A549 (cell line): ENCODE measurements at regions not wholly inside any gene's neighbourhood (a gene's known extent, or its start where the extent isn't known, plus 50 kb on each side); places are given as distances from the start of the nearest gene placed in this dataset.
A peak's percentile ranks its signal among the peaks of the same experiment; 100 is the strongest.

Experiments
- ATAC-seq, 2 experiments: fragments of 200-7000 bp in 1 of 2; fragments of >200 bp in 1 of 2; cut with Nextera tagmentation in 1 of 2; cut with Tn5 transposase in 1 of 2; 3 replicates each; pipeline versions ENCODE4 v1.8.0 to v1.9.1; 2018 to 2020; ENCODE audit warnings: mild to moderate bottlenecking in 1 of 2, moderate library complexity in 1 of 2
- CTCF ChIA-PET: fragments of 300-600 bp; sonication (Branson Sonifier 250); formaldehyde crosslinking; extraction: SDS; loops from one replicate; lab custom pipeline; 2021; ENCODE audit warnings: antibody characterized with exemption, inconsistent platforms; lab: Yijun Ruan, JAX
- POLR2A ChIA-PET: fragments of 350-600 bp; formaldehyde crosslinking; extraction: SDS; loops from one replicate; lab custom pipeline; 2021; ENCODE audit warnings: antibody characterized with exemption, inconsistent platforms; lab: Yijun Ruan, JAX
- DNase-seq, 2 experiments: peaks; one replicate each; pipeline versions ENCODE4 v3.0.0 to v3.0.0-alpha.2; 2011 to 2016; ENCODE audit warnings: low read depth in 1 of 2, low spot score in 1 of 2
- FAIRE-seq: peaks from 2 replicates; lab custom pipeline; 2011; peaks lifted over from hg19 to GRCh38; lab: Jason Lieb, UNC
- H3K27ac ChIP-seq, 2 experiments: fragments of >200 bp; sonication (Bioruptor Twin); formaldehyde crosslinking; 3 replicates each; pipeline ENCODE4 v1.5.1; 2016 to 2017
- H3K4me1 ChIP-seq: fragments of >200 bp; sonication (Bioruptor Twin); formaldehyde crosslinking; 3 replicates; pipeline ENCODE4 v1.6.1; 2016
- H3K4me2 ChIP-seq: fragments of >200 bp; sonication (Bioruptor Twin); formaldehyde crosslinking; 3 replicates; pipeline ENCODE4 v1.6.1; 2016
- H3K4me3 ChIP-seq: fragments of >200 bp; sonication (Bioruptor Twin); formaldehyde crosslinking; 3 replicates; pipeline ENCODE4 v1.5.1; 2016
- H3K9me3 ChIP-seq: fragments of >200 bp; sonication (Bioruptor Twin); formaldehyde crosslinking; 3 replicates; pipeline ENCODE4 v1.6.1; 2016
- BCL3 ChIP-seq: fragments of >200 bp; sonication (Bioruptor Twin); formaldehyde crosslinking; IDR thresholded peaks from 3 replicates; pipeline ENCODE4 v1.6.1; 2016
- CEBPB ChIP-seq, 2 experiments: fragments of >200 bp in 1 of 2; sonication (Bioruptor Twin) in 1 of 2; formaldehyde crosslinking in 1 of 2; IDR thresholded peaks; 2 replicates each; pipeline ENCODE4 v1.6.1; 2012 to 2016
- CHD2 ChIP-seq: fragments of 150-350 bp; IDR thresholded peaks from 2 replicates; pipeline ENCODE4 v1.6.1; 2014; ENCODE audit warnings: low read length; ENCODE audit not compliant: partially characterized antibody
- CHD4 ChIP-seq: fragments of 200-600 bp; sonication (generic); IDR thresholded peaks from 2 replicates; pipeline ENCODE4 v1.6.1; 2016; ENCODE audit warnings: antibody characterized with exemption, mild to moderate bottlenecking, borderline replicate concordance
- E2F6 ChIP-seq: IDR thresholded peaks from 2 replicates; pipeline ENCODE4 v1.6.1; 2012; ENCODE audit warnings: low read depth, borderline replicate concordance
- ELK1 ChIP-seq: fragments of 150-350 bp; IDR thresholded peaks from 2 replicates; pipeline ENCODE4 v1.6.1; 2014; ENCODE audit warnings: low read depth, mild to moderate bottlenecking, low read length
- FOSB ChIP-seq: fragments of 250-450 bp; sonication (Bioruptor Pico); IDR thresholded peaks from 2 replicates; pipeline ENCODE4 v1.5.0; 2020; ENCODE audit warnings: mild to moderate bottlenecking, moderate library complexity
- FOSL2 ChIP-seq, 2 experiments: fragments of 450-650 bp in 1 of 2; fragments of >200 bp in 1 of 2; sonication (Bioruptor Twin) in 1 of 2; formaldehyde crosslinking; IDR thresholded peaks; 2 replicates each; pipeline versions ENCODE4 v1.5.0 to v1.6.1; 2016 to 2020; ENCODE audit warnings: mild to moderate bottlenecking in 1 of 2, moderate library complexity in 1 of 2
- FOXS1 ChIP-seq: fragments of 250-450 bp; sonication (Bioruptor Pico); IDR thresholded peaks from 2 replicates; pipeline ENCODE4 v1.5.0; 2020; ENCODE audit warnings: mild to moderate bottlenecking, moderate library complexity
- GATA3 ChIP-seq: IDR thresholded peaks from 2 replicates; pipeline ENCODE4 v1.6.1; 2012; ENCODE audit warnings: borderline replicate concordance
- HEYL ChIP-seq: fragments of 250-450 bp; sonication (Bioruptor Pico); IDR thresholded peaks from 2 replicates; pipeline ENCODE4 v1.8.0; 2021; ENCODE audit warnings: mild to moderate bottlenecking, moderate library complexity
- HMGXB4 ChIP-seq: fragments of 250-450 bp; sonication (Bioruptor Pico); IDR thresholded peaks from 2 replicates; pipeline ENCODE4 v1.5.0; 2021; ENCODE audit warnings: mild to moderate bottlenecking, moderate library complexity, borderline replicate concordance
- HOXA7 ChIP-seq: fragments of 250-450 bp; sonication (Bioruptor Pico); IDR thresholded peaks from 2 replicates; pipeline ENCODE4 v1.5.0; 2020; ENCODE audit warnings: mild to moderate bottlenecking, moderate library complexity
- HOXB5 ChIP-seq: fragments of 250-450 bp; sonication (Bioruptor Pico); IDR thresholded peaks from 2 replicates; pipeline ENCODE4 v1.5.0; 2020; ENCODE audit warnings: mild to moderate bottlenecking, moderate library complexity
- JUN ChIP-seq, 2 experiments: fragments of >200 bp; sonication (Bioruptor Twin); formaldehyde crosslinking; IDR thresholded peaks; 2 replicates in 1 of 2; 3 replicates in 1 of 2; pipeline ENCODE4 v1.6.1; 2016 to 2017
- JUNB ChIP-seq: fragments of >200 bp; sonication (Bioruptor Twin); formaldehyde crosslinking; IDR thresholded peaks from 2 replicates; pipeline ENCODE4 v1.6.1; 2016
- KDM5A ChIP-seq: fragments of 200-600 bp; sonication (generic); IDR thresholded peaks from 2 replicates; pipeline ENCODE4 v1.6.1; 2016; ENCODE audit warnings: antibody characterized with exemption, mild to moderate bottlenecking
- MAFK ChIP-seq: fragments of 450-650 bp; IDR thresholded peaks from 2 replicates; pipeline ENCODE4 v1.6.1; 2014; ENCODE audit not compliant: partially characterized antibody
- MAZ ChIP-seq: fragments of 150-350 bp; IDR thresholded peaks from 2 replicates; pipeline ENCODE4 v1.6.1; 2014; ENCODE audit warnings: antibody characterized with exemption, low read depth, low read length, borderline replicate concordance
- MYC ChIP-seq: IDR thresholded peaks from 2 replicates; pipeline ENCODE4 v1.6.1; 2012; ENCODE audit warnings: mild to moderate bottlenecking, inconsistent platforms, low read length, improper control_type of control experiment, borderline replicate concordance
- PHF8 ChIP-seq: fragments of 200-600 bp; sonication (generic); IDR thresholded peaks from 2 replicates; pipeline ENCODE4 v1.6.1; 2016; ENCODE audit warnings: low read depth, mild to moderate bottlenecking, antibody characterized with exemption, moderate library complexity, borderline replicate concordance
- POLR2A ChIP-seq: IDR thresholded peaks from 2 replicates; pipeline ENCODE4 v1.6.1; 2012; ENCODE audit warnings: mild to moderate bottlenecking, low read length
- POLR2AphosphoS2 ChIP-seq: conservative IDR thresholded peaks from 2 replicates; pipeline ENCODE4 v1.6.1; 2012; ENCODE audit warnings: low read length, improper control_type of control experiment, inconsistent platforms
- RARB ChIP-seq: fragments of 250-450 bp; sonication (Bioruptor Pico); IDR thresholded peaks from 2 replicates; pipeline ENCODE4 v1.8.0; 2021; ENCODE audit warnings: mild to moderate bottlenecking, moderate library complexity
- RCOR1 ChIP-seq: fragments of 150-350 bp; IDR thresholded peaks from 2 replicates; pipeline ENCODE4 v1.6.1; 2014; ENCODE audit warnings: antibody characterized with exemption, low read length, low read depth
- RNF2 ChIP-seq: fragments of 200-600 bp; sonication (generic); IDR thresholded peaks from 2 replicates; pipeline ENCODE4 v1.6.1; 2016; ENCODE audit warnings: low read depth, mild to moderate bottlenecking, antibody characterized with exemption, moderate library complexity, borderline replicate concordance
- SMC3 ChIP-seq: fragments of >200 bp; sonication (Bioruptor Twin); formaldehyde crosslinking; IDR thresholded peaks from 3 replicates; pipeline ENCODE4 v1.6.1; 2018; ENCODE audit warnings: inconsistent platforms
- TP53 ChIP-seq: fragments of 250-450 bp; sonication (Bioruptor Pico); IDR thresholded peaks from 2 replicates; pipeline ENCODE4 v1.5.0; 2021; ENCODE audit warnings: mild to moderate bottlenecking, moderate library complexity
- ZC3H11A ChIP-seq: fragments of 450-650 bp; IDR thresholded peaks from 2 replicates; pipeline ENCODE4 v1.6.1; 2014; ENCODE audit warnings: antibody characterized with exemption, mild to moderate bottlenecking
- ZSCAN20 ChIP-seq: fragments of 250-450 bp; sonication (Bioruptor Pico); IDR thresholded peaks from 2 replicates; pipeline ENCODE4 v1.8.0; 2022; ENCODE audit warnings: mild to moderate bottlenecking, moderate library complexity
- WGBS: methylation state at CpG from one replicate; pipeline ENCODE4 v1.1.6; 2017; ENCODE audit errors: missing lambda C conversion rate; 5-methylcytosine and 5-hydroxymethylcytosine counted together
- TF ChIP-seq, protein P1 (sequence below): fragments of >200 bp; sonication (Bioruptor Twin); formaldehyde crosslinking; IDR thresholded peaks from 2 replicates; pipeline ENCODE4 v1.6.1; 2016
- TF ChIP-seq, protein P2 (sequence below): fragments of >200 bp; sonication (Bioruptor Twin); formaldehyde crosslinking; IDR thresholded peaks from 3 replicates; pipeline ENCODE4 v1.5.1; 2016

DNA sequence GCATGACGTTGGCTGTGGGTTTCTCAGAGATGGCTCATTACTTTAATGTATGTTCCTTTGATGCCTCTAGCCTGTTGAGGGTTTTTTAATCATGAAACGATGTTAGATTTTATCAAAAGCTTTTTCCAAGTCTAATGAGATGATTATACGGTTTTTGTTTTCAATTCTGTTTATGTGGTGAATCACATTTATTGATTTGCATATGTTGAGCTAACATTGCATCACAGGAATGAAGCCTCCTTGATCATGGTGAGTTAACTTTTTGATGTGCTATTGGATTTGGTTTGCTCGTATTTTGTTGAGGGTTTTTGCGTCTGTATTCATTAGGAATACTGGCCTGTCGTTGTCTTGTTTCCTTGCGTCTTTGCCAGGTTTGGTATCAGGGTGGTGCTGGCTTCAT, 52.3 kb upstream of the PTPN12 start:
- Histone ChIP-seq H3K9me3 (no peaks in the 10 kb centered on the region), H3K4me1 (peaks cover 38% of the 10 kb centered on the region), H3K27ac (peak overlapping the region; percentile 64; a peak in 5 of 6 replicates), H3K4me2 (no peak overlapping the region), H3K4me3 (no peak overlapping the region)
- 74% methylated on average over 7 of the region's 7 CpGs for whole genome bisulfite sequencing
- ATAC-seq (no peak), DNase-seq (no peak), FAIRE-seq (no peak)
- TF ChIP-seq ZC3H11A: no peak
- TF ChIP-seq PHF8: no peak
- TF ChIP-seq TP53 (CRISPR knock-in tag): no peak
- POLR2A ChIA-PET: no interaction called here
- CTCF ChIA-PET: interaction anchor here (1.7 kb wide), 1 partner anchor 45 kb away, joined by 5 read pairs; no protein-coding TSS in a partner anchor

GRCh38 chr7:77482015-77482414, 55.1 kb upstream of the PTPN12 start:
- H3K9me3 ChIP-seq: no peaks in the 10 kb centered on the region
- H3K27ac ChIP-seq: peak overlapping the region; percentile 85 to 93
- DNase-seq (peak; percentile 63 to 94), ATAC-seq (peak; percentile 66 to 80), FAIRE-seq (no peak)
- ChIA-PET CTCF (interaction anchor here (0.8 kb wide), 1 partner anchor 151 kb away, joined by 3 read pairs; no protein-coding TSS in a partner anchor), POLR2A (no interaction called here)
- 4% methylated on average over 3 of the region's 3 CpGs for WGBS
- peak overlapping the region; percentile 39 for H3K4me2 ChIP-seq
- no peak overlapping the region for H3K4me3 ChIP-seq
- H3K4me1 ChIP-seq: peaks cover 61% of the 10 kb centered on the region
- TF ChIP-seq FOXS1 (CRISPR knock-in tag): no peak
- TF ChIP-seq RNF2: no peak
- peak; percentile 71; the same call in 1 of the 2 replicates for TF ChIP-seq JUNB
- peak; percentile 51; the same call in 1 of the 2 replicates for TF ChIP-seq GATA3
- TF ChIP-seq HMGXB4 (CRISPR knock-in tag): no peak
- TF ChIP-seq FOSB (CRISPR knock-in tag): no peak
- TF ChIP-seq HEYL (CRISPR knock-in tag): no peak
- no peak for TF ChIP-seq TP53 (CRISPR knock-in tag)
- peak; percentile 93 to 100 for TF ChIP-seq CEBPB (IDR thresholded peaks at IDR 0.05)
- TF ChIP-seq MYC: no peak
- TF ChIP-seq HOXB5: peak; percentile 86; the same call in 1 of the 2 replicates
- no peak for TF ChIP-seq RCOR1
- TF ChIP-seq FOSL2 (IDR thresholded peaks at IDR 0.05): no peak
- TF ChIP-seq FOSL2 (CRISPR knock-in tag; IDR thresholded peaks at IDR 0.05): peak; percentile 58
- no peak for TF ChIP-seq MAFK
- no peak for TF ChIP-seq ELK1
- no peak for TF ChIP-seq KDM5A
- TF ChIP-seq POLR2AphosphoS2: no peak
- no peak for TF ChIP-seq CHD2
- TF ChIP-seq ZSCAN20 (CRISPR knock-in tag): no peak
- no peak for TF ChIP-seq E2F6
- no peak for TF ChIP-seq PHF8
- no peak for TF ChIP-seq RARB (CRISPR knock-in tag)
- TF ChIP-seq, protein P1, sequence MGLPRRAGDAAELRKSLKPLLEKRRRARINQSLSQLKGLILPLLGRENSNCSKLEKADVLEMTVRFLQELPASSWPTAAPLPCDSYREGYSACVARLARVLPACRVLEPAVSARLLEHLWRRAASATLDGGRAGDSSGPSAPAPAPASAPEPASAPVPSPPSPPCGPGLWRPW: peak; percentile 98
- TF ChIP-seq CHD4: no peak
- TF ChIP-seq JUN (IDR thresholded peaks at IDR 0.05): peak; percentile 84 to 96; a peak in 4 of 5 replicates
- peak; percentile 95; the same call in 2 of the 3 replicates for TF ChIP-seq BCL3
- TF ChIP-seq, protein P2, sequence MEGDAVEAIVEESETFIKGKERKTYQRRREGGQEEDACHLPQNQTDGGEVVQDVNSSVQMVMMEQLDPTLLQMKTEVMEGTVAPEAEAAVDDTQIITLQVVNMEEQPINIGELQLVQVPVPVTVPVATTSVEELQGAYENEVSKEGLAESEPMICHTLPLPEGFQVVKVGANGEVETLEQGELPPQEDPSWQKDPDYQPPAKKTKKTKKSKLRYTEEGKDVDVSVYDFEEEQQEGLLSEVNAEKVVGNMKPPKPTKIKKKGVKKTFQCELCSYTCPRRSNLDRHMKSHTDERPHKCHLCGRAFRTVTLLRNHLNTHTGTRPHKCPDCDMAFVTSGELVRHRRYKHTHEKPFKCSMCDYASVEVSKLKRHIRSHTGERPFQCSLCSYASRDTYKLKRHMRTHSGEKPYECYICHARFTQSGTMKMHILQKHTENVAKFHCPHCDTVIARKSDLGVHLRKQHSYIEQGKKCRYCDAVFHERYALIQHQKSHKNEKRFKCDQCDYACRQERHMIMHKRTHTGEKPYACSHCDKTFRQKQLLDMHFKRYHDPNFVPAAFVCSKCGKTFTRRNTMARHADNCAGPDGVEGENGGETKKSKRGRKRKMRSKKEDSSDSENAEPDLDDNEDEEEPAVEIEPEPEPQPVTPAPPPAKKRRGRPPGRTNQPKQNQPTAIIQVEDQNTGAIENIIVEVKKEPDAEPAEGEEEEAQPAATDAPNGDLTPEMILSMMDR: no peak
- TF ChIP-seq MAZ: no peak
- no peak for TF ChIP-seq HOXA7 (CRISPR knock-in tag)
- no peak for TF ChIP-seq POLR2A
- peak; percentile 36; the same call in 2 of the 3 replicates for TF ChIP-seq SMC3
